ENCODE measurements at regions not wholly inside any gene's neighbourhood (a gene's known extent, or its start where the extent isn't known, plus 50 kb on each side); places are given as distances from the start of the nearest gene placed in this dataset.

- no peaks in the 10 kb centered on the region for H3K36me3 ChIP-seq
- Mint-ChIP-seq H3K27me3 (ENCODE audit: insufficient read depth, low read depth) (no peaks in the 10 kb centered on the region), H3K36me3 (no peaks in the 10 kb centered on the region), H3K27ac (no peak overlapping the region), H3K9me3 (no peaks in the 10 kb centered on the region), H3K4me1 (no peaks in the 10 kb centered on the region), H3K4me3 (no peak overlapping the region)
- no peak for DNase-seq (ENCODE audit: low spot score)
- no peaks in the 10 kb centered on the region for H3K4me1 ChIP-seq
- no peak overlapping the region for H2AFZ ChIP-seq (replicated peaks)
- no peaks in the 10 kb centered on the region for H4K20me1 ChIP-seq (ENCODE audit: low read depth)
- no peak overlapping the region for H3K9ac ChIP-seq
- no peaks in the 10 kb centered on the region for H3K27me3 ChIP-seq
- H3K9me3 ChIP-seq (ENCODE audit: low read depth) = no peaks in the 10 kb centered on the region
- H3F3A ChIP-seq (ENCODE audit: low read depth) = no peaks in the 10 kb centered on the region
- H3K79me2 ChIP-seq (ENCODE audit: low read depth) = no peaks in the 10 kb centered on the region
- H3K27ac ChIP-seq = no peak overlapping the region
- H3K4me2 ChIP-seq = no peak overlapping the region
- TF ChIP-seq CTCF (IDR thresholded peaks at IDR 0.05) (no peak), EZH2phosphoT487 (IDR thresholded peaks at IDR 0.05) (no peak), EZH2 (IDR thresholded peaks at IDR 0.05) (no peak)
- no peak overlapping the region for H3K4me3 ChIP-seq
Observed at GRCh38 chr14:48140804-48141203, 465.4 kb upstream of the MDGA2 start.

DNA sequence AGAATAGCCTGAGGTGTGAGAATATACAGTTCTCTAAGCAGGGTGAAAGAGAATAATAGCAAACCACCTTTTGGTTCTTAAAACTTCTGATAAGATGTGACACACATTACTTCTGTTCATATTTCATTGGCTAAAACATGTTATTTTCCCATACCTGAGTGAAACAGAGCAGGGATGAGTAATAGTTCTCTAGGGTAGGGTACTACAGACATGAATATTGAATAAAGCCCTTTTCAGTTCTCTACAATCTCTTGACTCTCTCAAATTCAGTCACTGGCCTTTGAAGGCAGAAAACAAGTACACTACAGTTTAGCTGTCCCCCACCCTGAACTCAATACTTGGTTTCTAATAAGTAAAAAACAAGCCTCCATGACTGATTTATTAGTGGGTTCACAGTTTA, 454.1 kb upstream of the MDGA2 start:
- Mint-ChIP-seq H3K27me3 (ENCODE audit: insufficient read depth, low read depth) (no peaks in the 10 kb centered on the region), H3K4me1 (peaks cover 8% of the 10 kb centered on the region), H3K9me3 (no peaks in the 10 kb centered on the region), H3K27ac (no peak overlapping the region), H3K4me3 (no peak overlapping the region), H3K36me3 (no peaks in the 10 kb centered on the region)
- TF ChIP-seq CTCF (IDR thresholded peaks at IDR 0.05) = no peak
- no peak for TF ChIP-seq EZH2phosphoT487 (IDR thresholded peaks at IDR 0.05)
- TF ChIP-seq EZH2 (IDR thresholded peaks at IDR 0.05) = no peak
- Histone ChIP-seq H3K9ac (no peak overlapping the region), H3F3A (ENCODE audit: low read depth) (no peaks in the 10 kb centered on the region), H2AFZ (replicated peaks) (no peak overlapping the region), H3K4me1 (peaks cover 11% of the 10 kb centered on the region), H3K36me3 (no peaks in the 10 kb centered on the region), H3K4me3 (no peak overlapping the region), H3K9me3 (ENCODE audit: low read depth) (no peaks in the 10 kb centered on the region), H3K4me2 (no peak overlapping the region), H3K79me2 (ENCODE audit: low read depth) (no peaks in the 10 kb centered on the region), H3K27me3 (no peaks in the 10 kb centered on the region), H3K27ac (no peak overlapping the region), H4K20me1 (ENCODE audit: low read depth) (peaks cover 5% of the 10 kb centered on the region)
- DNase-seq (ENCODE audit: low spot score) = no peak

DNA sequence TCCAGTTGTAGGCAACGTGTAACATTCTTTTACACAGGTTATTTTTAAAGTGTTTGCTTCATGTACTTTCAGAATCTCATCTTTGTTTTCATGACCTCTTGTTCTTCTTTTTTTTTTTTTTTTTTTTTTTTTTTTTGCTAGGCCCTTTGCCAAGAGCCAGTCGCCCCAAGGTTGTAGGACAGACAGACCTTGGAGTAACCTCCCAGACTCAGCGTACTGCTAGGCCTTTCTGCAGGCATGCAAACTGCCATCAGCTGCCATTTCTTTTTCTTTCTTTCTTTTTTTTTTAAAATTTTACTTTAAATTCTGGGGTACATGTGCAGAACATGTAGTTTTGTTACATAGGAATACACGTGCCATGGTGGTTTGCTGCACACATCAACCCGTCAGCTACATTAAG, 452.3 kb upstream of the MDGA2 start:
- H2AFZ ChIP-seq (replicated peaks) = no peak overlapping the region
- H3K4me3 ChIP-seq = no peak overlapping the region
- no peaks in the 10 kb centered on the region for H3F3A ChIP-seq (ENCODE audit: low read depth)
- no peaks in the 10 kb centered on the region for H3K27me3 ChIP-seq
- H3K79me2 ChIP-seq (ENCODE audit: low read depth) = no peaks in the 10 kb centered on the region
- H3K27ac ChIP-seq = no peak overlapping the region
- no peaks in the 10 kb centered on the region for H3K27me3 Mint-ChIP-seq (ENCODE audit: insufficient read depth, low read depth)
- H3K4me2 ChIP-seq = no peak overlapping the region
- no peak overlapping the region for H3K9ac ChIP-seq
- H3K27ac Mint-ChIP-seq = no peak overlapping the region
- no peak for TF ChIP-seq EZH2phosphoT487 (IDR thresholded peaks at IDR 0.05)
- H3K36me3 Mint-ChIP-seq = no peaks in the 10 kb centered on the region
- H3K4me3 Mint-ChIP-seq = no peak overlapping the region
- peaks cover 5% of the 10 kb centered on the region for H4K20me1 ChIP-seq (ENCODE audit: low read depth)
- DNase-seq (ENCODE audit: low spot score) = no peak
- H3K36me3 ChIP-seq = no peaks in the 10 kb centered on the region
- H3K9me3 ChIP-seq (ENCODE audit: low read depth) = no peaks in the 10 kb centered on the region
- H3K4me1 Mint-ChIP-seq = peaks cover 8% of the 10 kb centered on the region
- no peaks in the 10 kb centered on the region for H3K9me3 Mint-ChIP-seq
- peaks cover 11% of the 10 kb centered on the region for H3K4me1 ChIP-seq

GRCh38 chr14:48125654-48126053, 450.2 kb upstream of the MDGA2 start:
- Mint-ChIP-seq H3K27ac (no peak overlapping the region), H3K4me3 (no peak overlapping the region), H3K9me3 (no peaks in the 10 kb centered on the region), H3K4me1 (peaks cover 8% of the 10 kb centered on the region), H3K27me3 (ENCODE audit: insufficient read depth, low read depth) (no peaks in the 10 kb centered on the region), H3K36me3 (no peaks in the 10 kb centered on the region)
- H3K27me3 ChIP-seq = no peaks in the 10 kb centered on the region
- no peak overlapping the region for H2AFZ ChIP-seq (replicated peaks)
- no peaks in the 10 kb centered on the region for H3K79me2 ChIP-seq (ENCODE audit: low read depth)
- H3F3A ChIP-seq (ENCODE audit: low read depth) = no peaks in the 10 kb centered on the region
- no peak overlapping the region for H3K9ac ChIP-seq
- H4K20me1 ChIP-seq (ENCODE audit: low read depth) = peaks cover 5% of the 10 kb centered on the region
- no peak for TF ChIP-seq EZH2 (IDR thresholded peaks at IDR 0.05)
- no peak for TF ChIP-seq EZH2phosphoT487 (IDR thresholded peaks at IDR 0.05)
- no peak for TF ChIP-seq CTCF (IDR thresholded peaks at IDR 0.05)
- no peaks in the 10 kb centered on the region for H3K36me3 ChIP-seq
- no peaks in the 10 kb centered on the region for H3K9me3 ChIP-seq (ENCODE audit: low read depth)
- no peak overlapping the region for H3K27ac ChIP-seq
- DNase-seq (ENCODE audit: low spot score) = peak; percentile 74
- H3K4me2 ChIP-seq = peak overlapping the region; percentile 27
- H3K4me1 ChIP-seq = peaks cover 11% of the 10 kb centered on the region
- no peak overlapping the region for H3K4me3 ChIP-seq

All from neural progenitor cell (in vitro differentiated cells).